HG02885 (cell line): ENCODE measurements at regions not wholly inside any gene's neighbourhood (a gene's known extent, or its start where the extent isn't known, plus 50 kb on each side); places are given as distances from the start of the nearest gene placed in this dataset.
"Not testable (repeated sequence)": the region's sequence is repeated elsewhere in the genome, so short reads cannot be mapped to it uniquely, and the experiment has no call there.

Source experiments
- ATAC-seq: cut with Tn5 transposase; IDR thresholded peaks from one replicate; pipeline ENCODE4 v1.9.1; 2021; ENCODE audit warnings: mild to moderate bottlenecking; ENCODE audit not compliant: unreplicated experiment, poor library complexity

DNA sequence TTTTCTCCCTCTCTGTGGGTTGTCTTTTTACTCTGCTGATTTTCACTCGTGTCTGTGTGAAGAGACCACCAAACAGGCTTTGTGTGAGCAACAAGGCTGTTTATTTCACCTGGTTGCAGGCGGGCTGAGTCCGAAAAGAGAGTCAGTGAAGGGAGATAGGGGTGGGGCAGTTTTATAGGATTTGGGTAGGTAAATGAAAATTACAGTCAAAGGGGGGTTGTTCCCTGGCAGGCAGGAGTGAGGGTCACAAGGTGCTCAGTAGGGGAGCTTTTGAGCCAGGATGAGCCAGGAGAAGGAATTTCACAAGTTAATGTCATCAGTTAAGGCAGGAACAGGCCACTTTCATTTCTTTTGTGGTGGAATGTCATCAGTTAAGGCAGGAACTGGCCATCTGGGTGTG lies 729.6 kb downstream of the TRHDE start:
- not testable (repeated sequence) for ATAC-seq

DNA sequence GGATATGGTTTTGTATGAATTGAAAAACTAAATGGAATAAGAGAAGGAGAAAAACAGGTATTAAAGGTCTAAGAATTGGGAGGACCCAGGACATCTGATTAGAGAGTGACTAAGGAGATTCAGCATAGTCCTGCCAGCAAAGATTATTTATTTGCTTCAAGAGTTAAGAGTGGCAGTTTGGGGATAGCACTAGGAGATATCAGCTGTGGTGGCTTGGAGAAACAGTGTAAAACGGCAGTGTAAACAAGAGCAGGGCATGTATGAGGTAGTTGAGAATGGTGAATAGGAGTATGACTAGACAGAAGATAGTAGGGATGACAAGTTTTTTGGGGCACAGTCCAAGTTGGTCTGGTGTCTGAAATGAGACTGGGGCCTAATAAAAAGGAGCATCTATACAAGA lies 730.3 kb downstream of the TRHDE start:
- not testable (repeated sequence) for ATAC-seq

DNA sequence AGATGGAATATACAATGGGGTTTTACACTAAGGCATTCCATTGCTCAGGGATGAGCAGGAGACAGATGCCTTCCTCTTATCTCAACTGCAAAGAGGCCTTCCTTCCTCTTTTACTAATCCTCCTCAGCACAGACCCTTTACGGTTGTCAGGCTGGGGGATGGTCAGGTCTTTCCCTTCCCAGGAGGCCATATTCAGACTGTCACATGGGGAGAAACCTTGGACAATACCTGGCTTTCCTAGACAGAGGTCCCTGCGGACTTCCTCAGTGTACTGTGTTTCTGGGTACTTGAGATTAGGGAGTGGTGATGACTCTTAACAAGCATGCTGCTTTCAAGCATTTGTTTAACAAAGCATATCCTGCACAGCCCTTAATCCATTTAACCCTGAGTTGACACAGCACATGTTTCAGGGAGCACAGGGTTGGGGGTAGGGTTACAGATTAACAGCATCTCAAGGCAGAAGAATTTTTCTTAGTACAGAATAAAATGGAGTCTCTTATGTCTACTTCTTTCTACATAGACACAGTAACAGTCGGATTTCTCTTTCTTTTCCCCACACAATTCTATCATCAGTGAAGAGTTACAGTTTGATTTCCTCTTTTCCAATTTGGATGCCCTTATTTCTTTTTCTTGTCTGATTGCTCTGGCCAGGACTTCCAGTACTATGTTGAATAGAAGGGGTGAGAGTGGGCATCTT lies 737.1 kb downstream of the TRHDE start:
- not testable (repeated sequence) for ATAC-seq

GRCh38 chr12:73017981-73018380 lies 745.8 kb downstream of the TRHDE start:
- ATAC-seq: no peak

DNA sequence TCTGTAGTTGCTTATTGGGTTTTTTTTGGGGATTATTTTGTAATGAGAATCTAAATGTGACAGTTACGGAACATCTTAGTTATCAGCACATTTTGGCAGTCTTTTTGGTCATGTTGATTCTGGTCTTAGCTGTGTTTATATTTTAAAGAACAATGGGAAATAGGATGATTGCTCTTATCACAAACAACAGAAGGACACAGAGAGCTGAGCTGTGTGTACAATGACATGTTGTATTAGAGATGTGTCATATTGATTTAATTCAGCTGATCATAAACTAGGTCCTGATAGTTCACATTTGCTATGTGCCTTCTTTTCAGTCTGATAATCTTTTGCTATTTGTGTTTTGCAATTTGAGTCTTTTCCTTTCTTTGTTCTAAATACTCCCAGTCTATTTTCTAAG lies 781.7 kb downstream of the TRHDE start:
- no peak for ATAC-seq

- ATAC-seq: no peak
Measured at GRCh38 chr12:73057428-73057827, 785.3 kb downstream of the TRHDE start.

DNA sequence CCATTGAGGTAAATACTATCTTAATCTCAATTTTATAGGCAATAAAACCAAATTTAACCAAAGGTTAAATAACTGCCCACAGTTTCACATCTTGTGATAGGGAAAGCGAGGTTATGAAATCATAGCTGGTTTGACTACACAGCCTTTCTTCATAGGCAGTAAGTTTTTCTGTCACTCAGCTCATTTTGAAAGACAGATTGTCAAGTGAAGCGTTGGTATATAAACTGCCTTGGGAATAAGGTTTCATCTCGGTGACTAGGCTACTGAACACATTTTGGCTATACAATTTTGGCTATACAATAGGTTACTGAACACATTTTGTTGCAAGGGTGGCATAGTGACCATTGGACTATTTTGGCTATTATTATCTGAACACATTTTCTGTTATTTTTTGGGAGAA lies 793.7 kb downstream of the TRHDE start:
- ATAC-seq: no peak

- no peak for ATAC-seq
Measured at GRCh38 chr12:73067616-73068015, 795.4 kb downstream of the TRHDE start.

DNA sequence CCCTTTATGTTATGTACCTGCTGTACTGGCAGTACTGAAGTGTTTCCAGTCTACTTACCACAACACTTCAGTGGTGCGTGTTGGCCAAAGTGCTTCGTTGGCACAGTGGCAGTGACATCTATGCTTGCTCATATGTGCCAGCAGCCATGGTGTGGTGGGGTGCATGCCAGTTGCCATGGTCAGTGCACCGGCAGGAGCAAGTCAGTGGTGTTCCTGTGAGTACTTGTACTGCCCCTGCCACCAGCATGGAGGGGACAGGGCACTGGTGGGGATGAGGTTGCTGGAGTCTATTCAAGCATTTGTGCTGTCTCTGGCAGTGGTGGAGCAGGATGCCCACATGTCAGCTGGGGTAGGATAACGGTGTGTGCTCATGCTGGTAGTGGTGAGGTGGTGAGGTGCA lies 800.0 kb downstream of the TRHDE start:
- no peak for ATAC-seq

GRCh38 chr12:73076760-73077159 lies 804.6 kb downstream of the TRHDE start:
- ATAC-seq: no peak

DNA sequence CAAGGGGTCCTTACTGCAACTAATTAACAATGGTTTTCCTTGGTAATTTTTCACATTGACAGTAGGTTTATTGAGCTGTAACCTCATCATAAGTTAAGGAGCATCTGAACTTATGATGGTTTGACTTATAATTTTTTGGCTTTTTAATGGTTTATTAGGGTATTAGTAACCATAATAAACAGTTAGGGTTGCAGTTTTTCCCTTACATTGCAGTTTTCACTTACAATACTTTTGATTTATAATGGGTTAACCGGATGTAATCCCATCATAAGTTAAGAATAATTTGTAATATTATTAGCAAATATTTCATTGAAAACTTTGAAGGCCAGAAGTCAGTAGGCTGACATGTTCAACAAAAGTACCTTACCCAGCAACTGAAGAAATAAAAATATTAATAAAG lies 811.6 kb downstream of the TRHDE start:
- no peak for ATAC-seq

DNA sequence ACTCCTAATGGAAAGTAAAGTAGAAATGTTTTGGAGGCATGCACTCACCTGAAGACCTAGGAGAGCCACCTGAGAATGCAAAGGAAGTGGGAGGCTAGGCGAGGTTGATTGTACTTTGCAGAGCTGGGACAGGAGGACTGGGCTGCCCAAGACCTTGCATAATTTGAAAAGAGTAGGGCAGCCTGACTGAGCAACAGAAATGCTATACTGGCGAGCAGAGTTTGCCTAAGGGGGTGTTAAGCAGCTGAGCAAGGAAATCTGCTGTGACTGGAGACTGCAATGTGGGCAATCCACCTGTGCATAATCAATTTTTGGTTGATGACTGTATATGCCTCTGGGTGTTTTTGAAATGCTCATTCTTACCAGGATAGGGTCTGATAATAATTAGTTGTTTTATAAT lies 834.1 kb downstream of the TRHDE start:
- ATAC-seq: no peak

DNA sequence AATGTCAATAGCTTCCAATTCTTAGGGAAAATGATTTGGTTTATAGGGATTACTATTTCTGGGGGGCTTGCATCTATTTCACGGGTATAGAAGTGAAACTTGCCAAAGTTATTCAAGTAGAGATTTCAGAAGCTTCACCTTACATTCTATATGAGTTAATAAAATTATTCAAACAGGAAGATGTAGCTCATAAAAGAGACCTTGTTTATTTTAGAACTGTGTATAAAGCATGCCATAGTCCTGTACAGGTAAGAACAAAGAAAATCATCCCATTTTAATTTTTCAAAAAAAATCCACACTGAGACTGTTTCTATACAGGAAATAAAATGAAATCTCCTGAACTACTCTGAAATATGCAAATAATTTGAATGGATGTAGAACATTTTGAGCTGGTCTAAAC lies 834.7 kb downstream of the TRHDE start:
- ATAC-seq: no peak

DNA sequence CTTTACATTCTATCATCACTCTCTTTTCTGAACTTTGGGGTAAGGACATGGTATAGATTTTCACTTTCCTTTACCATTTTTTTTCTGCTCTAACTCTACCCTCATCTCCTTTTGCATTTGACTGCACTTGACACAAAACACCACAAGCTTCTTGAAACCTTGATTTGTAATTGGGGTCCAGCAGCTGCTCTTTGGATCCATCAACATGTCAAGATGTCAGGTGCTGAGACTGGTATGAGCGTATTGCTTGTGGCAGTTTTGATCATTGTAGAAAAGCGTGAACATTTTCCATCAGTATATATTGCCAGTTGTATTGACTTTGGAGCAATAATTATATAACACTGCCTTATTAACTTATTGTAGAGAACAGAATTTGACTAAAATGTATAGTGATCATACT lies 838.6 kb downstream of the TRHDE start:
- ATAC-seq: no peak

DNA sequence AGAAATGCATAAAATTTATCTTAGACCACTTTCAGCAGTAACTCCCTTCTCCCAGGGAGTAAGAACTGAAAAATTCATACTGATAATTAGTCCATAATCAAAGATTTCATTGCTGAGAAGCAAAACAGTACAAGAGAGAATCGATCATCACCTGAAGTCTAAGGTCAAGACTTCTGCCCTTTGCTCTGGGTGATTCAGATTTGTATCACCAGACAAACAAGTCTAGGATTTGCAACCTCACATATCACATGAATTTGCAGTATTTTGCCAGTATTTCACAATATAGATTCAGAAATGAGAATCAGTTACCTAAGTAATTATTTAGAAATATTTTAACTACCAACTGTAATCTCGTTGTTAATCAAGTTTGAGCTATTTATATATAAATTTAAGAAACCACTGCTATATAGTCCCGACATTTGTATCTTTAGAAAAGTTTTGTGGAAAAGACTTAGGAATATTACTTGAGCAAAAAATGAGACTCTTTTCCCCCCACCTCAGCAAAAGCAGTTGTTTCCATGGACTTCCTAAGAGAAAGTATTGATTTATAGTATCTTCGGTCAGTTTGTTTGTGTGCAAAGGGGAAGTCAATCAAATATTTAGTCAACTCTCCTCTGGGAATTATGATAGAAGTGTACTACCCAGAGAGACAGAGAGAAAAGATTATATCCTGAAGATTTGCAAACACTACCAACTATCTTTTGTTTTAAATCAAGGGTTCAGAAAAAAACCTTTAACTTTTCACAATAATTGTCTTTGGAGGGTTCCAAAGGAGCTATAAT lies 840.1 kb downstream of the TRHDE start:
- no peak for ATAC-seq

- no peak for ATAC-seq
Measured at GRCh38 chr12:73124480-73124879, 852.3 kb downstream of the TRHDE start.

- no peak for ATAC-seq
Measured at GRCh38 chr12:73125148-73125547, 853.0 kb downstream of the TRHDE start.

DNA sequence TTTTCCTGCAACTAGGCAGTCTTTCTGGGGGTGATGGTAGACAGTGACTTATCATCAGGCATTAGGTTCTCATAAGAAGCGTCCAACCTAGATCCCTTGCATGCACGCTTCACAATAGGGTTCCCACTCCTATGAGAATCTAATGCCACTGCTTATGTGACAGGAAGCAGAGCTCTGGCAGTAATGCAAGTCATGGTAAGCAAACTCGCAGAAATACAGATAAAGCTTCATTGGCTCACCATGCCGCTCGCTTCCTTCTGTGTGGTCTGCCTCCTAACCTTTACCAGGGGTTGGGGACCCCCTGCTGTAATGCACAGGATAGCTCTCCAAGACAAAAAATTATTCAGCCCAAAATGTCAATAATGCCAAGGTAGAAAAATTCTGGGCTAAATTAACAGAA lies 864.2 kb downstream of the TRHDE start:
- no peak for ATAC-seq

DNA sequence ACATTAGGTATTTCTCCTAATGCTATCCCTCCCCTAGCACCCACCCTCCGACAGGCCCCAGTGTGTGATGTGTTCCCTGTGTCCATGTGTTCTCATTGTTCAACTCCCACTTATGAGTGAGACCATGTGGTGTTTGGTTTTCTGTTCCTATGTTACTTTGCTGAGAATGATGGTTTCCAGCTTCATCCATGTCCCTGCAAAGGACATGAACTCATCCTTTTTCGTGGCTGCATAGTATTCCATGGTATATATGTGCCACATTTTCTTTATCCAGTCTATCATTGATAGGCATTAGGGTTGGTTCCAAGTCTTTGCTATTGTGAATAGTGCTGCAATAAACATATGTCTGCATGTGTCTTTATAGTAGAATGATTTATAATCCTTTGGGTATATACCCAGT lies 867.5 kb downstream of the TRHDE start:
- not testable (repeated sequence) for ATAC-seq

GRCh38 chr12:73158341-73158740 lies 886.2 kb downstream of the TRHDE start:
- ATAC-seq: no peak

DNA sequence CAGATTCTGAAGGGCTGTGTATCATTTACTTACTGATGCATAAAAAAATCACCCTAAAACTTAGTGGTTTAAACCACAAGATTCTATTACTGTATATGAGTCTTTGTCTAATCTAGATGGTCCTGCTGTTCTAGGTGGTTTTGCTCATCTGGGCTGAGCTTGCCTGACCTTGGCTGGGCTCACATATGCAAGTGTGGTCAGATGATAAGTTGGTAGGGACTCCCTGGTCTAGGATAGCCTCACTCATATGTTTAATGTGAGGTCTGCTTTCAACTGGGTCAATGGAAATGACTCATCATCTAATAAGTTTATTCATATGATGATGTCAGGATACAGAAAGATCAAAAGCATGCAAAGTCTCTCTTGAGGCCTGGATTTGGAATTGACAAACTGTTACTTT lies 887.8 kb downstream of the TRHDE start:
- no peak for ATAC-seq

DNA sequence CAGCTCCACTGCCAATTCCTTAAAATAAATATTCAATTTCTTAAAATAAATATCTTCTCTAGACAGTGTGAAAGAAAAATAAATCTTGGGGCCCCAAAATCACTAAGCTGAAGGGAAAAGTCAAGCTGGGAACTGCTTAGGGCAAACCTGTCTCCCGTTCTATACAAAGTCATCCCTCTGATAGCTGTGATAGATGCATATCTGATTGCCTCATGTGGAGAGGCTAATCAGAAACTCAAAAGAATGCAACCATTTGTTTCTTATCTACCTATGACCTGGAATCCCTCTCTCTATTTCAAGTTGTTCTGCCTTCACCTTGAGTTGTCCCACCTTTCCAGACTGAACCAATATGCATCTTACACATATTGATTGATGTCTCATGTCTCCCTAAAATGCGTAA lies 889.8 kb downstream of the TRHDE start:
- ATAC-seq: no peak
